PC-3 (cell line): ENCODE measurements at regions not wholly inside any gene's neighbourhood (a gene's known extent, or its start where the extent isn't known, plus 50 kb on each side); places are given as distances from the start of the nearest gene placed in this dataset.

ENCODE experiments used
- CTCF ChIP-seq: fragments of 300-600 bp; sonication (generic); conservative IDR thresholded peaks from 2 replicates; pipeline ENCODE4 v1.5.1; 2017; ENCODE audit warnings: antibody characterized with exemption, low read depth, mild to moderate bottlenecking, low read length
- EZH2 ChIP-seq: fragments of 300-600 bp; sonication (generic); IDR thresholded peaks from one replicate; pipeline ENCODE4 v1.6.1; 2017; ENCODE audit warnings: antibody characterized with exemption, mild to moderate bottlenecking, low read length; ENCODE audit not compliant: unreplicated experiment

DNA sequence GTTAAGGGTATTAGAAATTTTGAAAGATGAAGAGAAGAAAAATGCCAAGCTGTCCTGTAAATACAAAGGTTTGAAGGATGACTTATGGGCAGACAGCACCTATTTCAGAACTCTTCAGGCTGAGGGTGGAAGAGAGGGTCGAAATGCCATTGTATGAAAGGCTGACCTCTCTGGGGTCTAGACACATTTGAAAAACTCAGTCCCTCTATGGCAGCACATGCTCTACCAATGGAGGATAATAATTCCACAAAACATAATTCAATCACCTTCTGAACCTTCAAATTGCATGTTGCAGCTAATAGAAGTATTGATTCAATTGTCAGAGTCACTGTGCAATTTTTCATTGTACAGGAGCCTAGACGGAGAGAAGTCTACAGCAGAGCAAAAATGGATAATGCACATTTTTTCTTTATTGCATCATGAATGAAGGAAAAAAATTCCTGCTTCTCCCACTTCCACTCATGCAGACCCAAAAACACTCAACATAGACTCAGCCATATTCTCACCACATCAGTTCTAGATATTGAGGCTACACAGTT is 569.1 kb downstream of the TBL1XR1 start:
- TF ChIP-seq CTCF (no peak), EZH2 (no peak)
